ENCODE measurements at regions not wholly inside any gene's neighbourhood (a gene's known extent, or its start where the extent isn't known, plus 50 kb on each side); places are given as distances from the start of the nearest gene placed in this dataset.
A peak's percentile ranks its signal among the peaks of the same experiment; 100 is the strongest.
"Not testable (repeated sequence)": the region's sequence is repeated elsewhere in the genome, so short reads cannot be mapped to it uniquely, and the experiment has no call there.

- no peak for DNase-seq
Measured at GRCh38 chr3:27661797-27662196, 60.3 kb downstream of the EOMES start.

GRCh38 chr3:27659279-27660021, 62.7 kb downstream of the EOMES start:
- peak; percentile 49 for DNase-seq

DNA sequence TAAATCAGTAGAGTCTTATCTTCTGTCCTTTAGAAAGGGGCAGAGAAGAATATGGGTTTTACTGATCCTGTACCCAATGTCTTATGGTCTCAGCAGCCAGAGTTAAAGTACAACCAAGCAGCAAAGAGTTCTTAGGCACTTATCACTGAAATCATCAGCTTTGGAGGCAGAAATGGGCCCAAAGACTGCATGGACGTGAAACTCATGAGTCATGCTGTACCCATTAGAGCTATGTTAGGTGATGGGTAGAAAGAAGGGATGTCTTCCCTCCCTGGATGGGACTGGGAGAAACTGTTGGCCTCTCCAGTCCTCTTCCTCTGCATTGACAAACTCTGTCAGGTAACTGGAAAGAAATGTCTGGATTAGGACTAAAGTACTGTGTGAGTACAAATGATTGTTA, 63.4 kb downstream of the EOMES start:
- no peak for DNase-seq

DNA sequence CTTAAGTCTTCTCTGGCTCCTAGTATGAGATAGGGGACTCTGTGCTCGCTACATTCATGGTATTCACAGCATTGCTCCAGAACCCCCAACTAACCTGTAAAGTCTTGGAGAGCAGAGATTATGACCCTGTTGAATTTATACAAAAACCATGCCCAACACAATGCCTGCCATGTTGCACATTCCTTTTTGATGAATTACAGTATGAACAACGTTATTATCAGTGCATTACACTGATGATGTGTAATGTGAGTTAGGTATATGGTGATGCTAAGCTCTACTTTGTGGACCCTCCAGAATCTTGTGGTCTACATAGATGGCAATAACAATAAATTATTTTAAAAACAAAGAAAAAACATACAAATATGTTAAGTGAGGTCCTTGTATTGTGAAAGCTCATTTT, 64.3 kb downstream of the EOMES start:
- DNase-seq, result no peak

- no peak for DNase-seq
Measured at GRCh38 chr3:27657404-27657803, 64.7 kb downstream of the EOMES start.

- DNase-seq, result no peak
Measured at GRCh38 chr3:27656790-27657189, 65.3 kb downstream of the EOMES start.

DNA sequence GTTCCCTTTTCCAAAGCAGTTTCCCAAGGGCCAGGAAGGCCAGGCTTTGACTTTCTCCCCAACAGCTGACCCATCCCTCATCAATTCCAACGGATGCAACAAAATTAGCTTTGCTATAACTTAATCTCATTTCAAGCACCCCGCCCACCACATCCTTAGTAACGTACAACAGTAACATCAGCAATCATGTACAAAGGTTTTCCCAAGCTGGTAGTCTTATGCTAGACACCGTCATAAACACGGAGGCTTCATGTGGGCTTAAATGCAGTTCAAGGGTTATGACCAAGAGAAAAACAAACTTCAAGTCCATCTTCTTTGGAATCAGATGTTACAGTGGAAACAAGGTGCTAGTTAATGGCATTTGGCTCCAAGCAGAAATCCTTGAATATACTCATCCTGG, 66.6 kb downstream of the EOMES start:
- no peak for DNase-seq

DNA sequence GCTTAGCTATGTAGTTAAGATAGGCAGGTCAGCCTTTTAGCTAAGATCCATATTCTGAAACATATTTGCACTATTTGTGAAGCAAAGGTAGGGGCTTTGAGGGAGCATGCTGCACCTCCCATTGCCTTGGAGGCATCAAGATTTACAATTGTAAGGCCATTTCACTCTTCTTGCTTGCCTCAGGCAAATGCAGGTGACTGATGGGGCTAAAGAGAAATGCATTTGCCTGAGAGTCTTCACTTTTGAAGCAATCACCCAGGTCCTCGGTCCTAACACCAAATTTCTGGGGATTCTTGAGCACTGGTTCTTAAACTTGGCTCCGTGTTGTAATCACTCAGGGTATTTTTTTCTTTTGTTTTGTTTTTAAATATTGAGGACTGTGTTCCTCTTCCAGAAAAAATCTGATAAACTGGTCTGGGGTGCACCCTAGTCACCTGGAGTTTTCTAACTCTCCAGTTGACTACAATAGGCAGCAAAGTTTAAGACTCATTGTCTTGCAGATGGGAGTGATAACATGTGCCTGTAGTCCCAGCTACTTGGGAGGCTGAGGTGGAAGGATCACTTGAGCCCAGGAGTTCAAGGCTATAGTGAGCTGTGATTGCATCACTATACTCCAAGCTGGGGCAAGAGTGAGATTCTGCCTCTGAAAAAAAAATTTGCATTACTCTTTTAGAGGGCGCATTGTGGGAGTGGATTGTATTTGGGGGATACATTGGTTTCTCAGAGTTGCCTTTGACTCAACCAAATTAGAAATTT, 68.1 kb downstream of the EOMES start:
- no peak for DNase-seq

DNA sequence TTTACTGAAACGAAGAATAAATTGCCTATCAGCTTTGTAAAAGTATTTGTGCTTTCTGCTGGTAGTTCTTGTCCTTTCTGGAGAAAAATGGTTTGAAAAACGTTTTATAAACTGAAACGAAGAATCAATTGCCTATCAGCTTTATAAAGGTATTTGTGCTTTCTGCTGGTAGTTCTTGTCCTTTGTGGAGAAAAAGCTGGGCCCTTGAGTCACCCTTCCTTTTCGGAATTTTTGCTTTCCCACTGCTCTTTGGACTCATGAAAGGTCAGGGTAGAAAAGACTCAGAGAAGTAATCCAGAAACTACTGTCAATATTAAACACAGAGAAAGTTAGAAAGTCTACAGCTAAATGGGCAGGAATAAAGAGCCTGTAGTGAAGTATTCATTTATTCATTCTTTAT, 72.8 kb downstream of the EOMES start:
- DNase-seq, result no peak

GRCh38 chr3:27646896-27647295, 75.2 kb downstream of the EOMES start:
- DNase-seq, result no peak

GRCh38 chr3:27644941-27645340, 77.2 kb downstream of the EOMES start:
- DNase-seq, result no peak

DNA sequence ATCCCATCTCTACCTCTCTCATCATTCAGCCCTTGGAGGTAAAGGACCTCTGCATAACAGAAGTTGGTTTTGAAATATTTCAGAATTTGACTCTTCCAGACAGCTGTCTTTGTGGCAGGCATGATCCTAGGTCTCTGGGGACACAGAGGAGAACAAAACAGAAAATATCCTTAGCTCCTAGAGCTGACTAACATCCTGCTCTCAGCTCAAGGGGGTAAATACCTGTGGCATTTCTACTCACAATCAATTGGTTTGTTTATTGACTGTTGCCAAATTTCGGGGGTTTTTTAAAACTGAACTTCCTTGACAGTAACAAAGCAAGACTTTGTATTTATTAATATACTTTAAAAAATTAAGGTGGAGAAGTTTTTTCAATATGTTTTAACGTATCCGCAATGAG, 78.8 kb downstream of the EOMES start:
- DNase-seq, result no peak

DNA sequence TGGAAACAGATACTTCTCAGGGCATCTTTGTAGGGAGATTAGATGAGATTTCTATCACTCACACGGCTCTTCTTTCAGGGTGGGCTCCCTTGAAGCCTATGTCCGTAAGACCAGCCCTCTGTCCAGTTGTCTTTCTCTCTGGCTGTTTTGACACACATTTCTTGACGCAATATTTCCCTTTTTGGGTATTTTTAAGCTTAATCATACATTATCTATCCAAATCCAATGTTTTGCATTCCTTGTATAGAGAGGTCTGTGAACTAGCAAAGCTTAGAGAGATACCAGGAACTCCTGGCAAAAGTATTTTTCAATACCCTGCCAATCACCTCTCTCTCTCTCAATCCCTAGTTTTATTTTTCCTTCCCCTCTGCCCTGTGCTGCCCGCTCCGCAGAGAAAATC, 79.3 kb downstream of the EOMES start:
- no peak for DNase-seq

GRCh38 chr3:27641888-27642601, 80.1 kb downstream of the EOMES start:
- no peak for DNase-seq

GRCh38 chr3:27641271-27641800, 80.8 kb downstream of the EOMES start:
- DNase-seq, result no peak

- no peak for DNase-seq
Measured at GRCh38 chr3:27639271-27639670, 82.9 kb downstream of the EOMES start.

DNA sequence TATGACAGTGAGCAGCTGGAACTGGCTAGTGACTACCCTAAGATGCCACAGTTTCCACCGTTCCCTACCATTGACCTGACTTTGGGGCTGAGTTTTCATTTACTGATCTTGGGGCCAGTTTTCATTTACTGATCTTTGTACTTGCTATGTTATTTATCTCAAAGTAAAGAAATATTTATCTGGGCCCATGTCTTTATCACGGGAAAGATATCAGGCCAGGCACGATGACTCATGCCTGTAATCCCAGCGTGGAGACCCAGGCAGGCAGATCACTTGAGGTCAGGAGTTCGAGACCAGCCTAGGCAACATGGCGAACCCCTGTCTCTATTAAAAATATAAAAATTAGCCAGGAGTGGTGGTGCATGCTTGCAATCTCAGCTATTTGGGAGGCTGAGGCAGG, 83.5 kb downstream of the EOMES start:
- DNase-seq, result no peak

DNA sequence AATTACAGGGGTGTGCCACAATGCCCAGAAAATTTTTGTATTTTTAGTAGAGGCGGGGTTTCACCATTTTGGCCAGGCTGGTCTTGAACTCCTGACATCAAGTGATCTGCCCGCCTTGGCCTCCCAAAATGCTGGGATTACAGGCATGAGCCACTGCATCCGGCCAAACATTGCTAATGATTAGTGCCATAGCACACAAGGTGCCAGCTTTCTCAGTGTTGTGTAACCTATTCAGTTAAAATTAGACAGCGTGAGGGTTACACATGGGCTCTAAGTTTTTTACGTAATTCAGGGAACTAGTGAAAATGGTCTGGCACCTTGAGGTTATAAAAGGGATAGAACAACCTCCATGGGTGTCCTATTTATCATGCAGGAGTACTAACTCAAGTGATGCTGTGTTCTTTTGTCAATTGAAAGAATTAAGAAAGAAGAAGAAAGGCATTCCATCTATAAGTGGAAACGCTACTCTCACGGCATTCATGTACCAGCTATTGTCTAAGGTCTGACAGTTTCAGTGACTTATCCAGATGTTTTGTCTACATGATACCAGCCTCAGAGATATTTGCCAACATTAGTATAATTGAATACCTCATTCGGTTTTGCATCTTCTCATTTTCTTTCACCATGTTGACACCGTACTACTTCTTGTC, 84.7 kb downstream of the EOMES start:
- no peak for DNase-seq

DNA sequence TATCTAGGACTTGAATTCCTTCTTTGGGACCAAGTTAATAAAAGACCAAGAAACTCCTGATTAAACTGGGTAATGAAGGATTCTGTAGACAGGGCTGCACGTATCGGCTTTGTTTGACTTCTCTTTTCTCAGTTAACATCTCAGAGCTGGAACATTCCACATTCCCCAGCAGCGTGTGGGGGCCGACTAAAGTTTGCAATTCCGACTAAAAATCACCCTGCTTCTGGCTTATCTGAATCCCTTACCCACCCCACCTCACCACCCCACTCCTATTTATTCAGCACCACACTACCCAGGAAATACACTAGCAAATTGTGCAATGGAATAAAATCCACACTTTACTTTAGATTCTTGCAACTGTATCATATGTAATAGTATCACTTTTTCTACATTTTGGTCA, 87.1 kb downstream of the EOMES start:
- not testable (repeated sequence) for DNase-seq

DNA sequence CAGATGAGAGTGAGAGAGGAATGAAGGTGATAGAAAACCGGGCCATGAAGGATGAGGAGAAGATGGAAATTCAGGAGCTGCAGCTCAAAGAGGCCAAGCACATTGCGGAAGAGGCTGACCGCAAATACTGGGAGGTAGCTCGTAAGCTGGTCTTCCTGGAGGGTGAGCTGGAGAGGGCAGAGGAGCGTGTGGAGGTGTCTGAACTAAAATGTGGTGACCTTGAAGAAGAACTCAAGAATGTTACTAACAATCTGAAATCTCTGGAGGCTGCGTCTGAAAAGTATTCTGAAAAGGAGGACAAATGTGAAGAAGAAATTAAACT, 88.9 kb downstream of the EOMES start:
- DNase-seq, result no peak

DNA sequence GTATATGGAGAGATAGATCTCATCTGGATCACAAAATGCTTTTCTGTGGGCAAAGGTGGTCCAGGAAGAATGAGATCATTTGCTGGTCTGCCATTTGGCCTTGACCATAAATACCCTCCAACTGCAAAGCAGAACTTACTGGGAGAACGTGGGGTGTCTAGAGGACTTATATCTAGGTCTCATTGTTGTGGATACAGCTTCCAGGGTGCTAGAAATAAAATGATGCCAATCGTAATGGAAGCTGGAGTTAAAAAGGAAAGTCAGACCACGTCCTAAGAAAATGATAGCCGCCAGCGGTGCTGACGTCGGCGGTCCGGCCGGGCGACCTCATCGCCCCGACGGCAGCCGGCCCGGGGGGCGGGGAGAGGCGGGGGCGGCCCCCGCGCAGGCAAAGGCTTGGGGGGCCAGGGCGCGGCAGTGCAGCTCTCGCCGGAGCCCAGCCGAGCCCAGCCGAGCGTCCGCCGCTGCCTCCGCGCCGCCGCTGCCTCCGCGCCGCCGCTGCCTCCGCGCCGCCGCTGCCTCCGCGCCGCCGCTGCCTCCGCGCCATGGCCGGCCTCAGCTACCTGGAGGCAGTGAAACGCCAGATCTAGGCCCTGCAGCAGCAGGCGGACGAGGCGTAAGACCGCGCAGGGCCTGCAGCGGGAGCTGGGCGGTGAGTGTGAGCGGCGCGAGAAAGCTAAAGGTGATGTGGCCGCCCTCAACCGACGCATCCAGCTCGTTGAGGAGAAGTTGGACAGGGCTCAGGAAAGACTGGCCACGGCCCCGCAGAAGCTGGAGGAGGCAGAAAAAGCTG, 89.5 kb downstream of the EOMES start:
- DNase-seq, result peak; percentile 58

DNA sequence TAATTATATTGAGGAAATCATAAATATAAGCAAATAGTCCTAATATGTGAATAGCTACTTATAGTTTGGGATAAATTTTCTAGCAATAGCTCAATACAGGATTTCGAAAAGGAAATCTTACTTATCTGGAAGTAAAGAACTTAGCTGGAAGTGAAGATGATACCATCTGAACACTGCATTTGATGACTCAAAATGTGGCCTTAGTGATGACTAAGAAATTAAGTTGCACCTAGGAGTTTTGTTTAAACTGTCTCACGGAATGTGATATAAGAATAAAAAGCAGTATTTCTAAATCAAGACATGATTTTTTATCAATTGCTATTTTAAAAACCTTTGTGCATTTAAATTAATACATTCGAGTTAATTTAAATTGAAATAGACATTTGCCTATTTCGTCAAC, 91.2 kb downstream of the EOMES start:
- no peak for DNase-seq

- no peak for DNase-seq
Measured at GRCh38 chr3:27629366-27629765, 92.8 kb downstream of the EOMES start.
